Hepatocyte (in vitro differentiated cells): ENCODE measurements at regions not wholly inside any gene's neighbourhood (a gene's known extent, or its start where the extent isn't known, plus 50 kb on each side); places are given as distances from the start of the nearest gene placed in this dataset.

Source experiments
- DNase-seq: peaks from one replicate; pipeline ENCODE4 v3.0.0-alpha.2; 2016; ENCODE audit warnings: low spot score
- H2AFZ ChIP-seq: fragments of 200-600 bp; sonication (generic); 2 replicates; pipeline ENCODE4 v1.6.0; 2016; ENCODE audit warnings: antibody characterized with exemption, mild to moderate bottlenecking
- H3K27ac ChIP-seq: fragments of 200-600 bp; sonication (generic); 2 replicates; pipeline ENCODE4 v1.5.1; 2016; ENCODE audit warnings: mild to moderate bottlenecking
- H3K27me3 ChIP-seq: fragments of 200-600 bp; sonication (generic); 2 replicates; pipeline ENCODE4 v1.6.1; 2016
- H3K36me3 ChIP-seq: fragments of 200-600 bp; sonication (generic); replicated peaks from 2 replicates; pipeline ENCODE4 v1.5.1; 2016; ENCODE audit warnings: low read depth; ENCODE audit not compliant: insufficient read depth
- H3K4me1 ChIP-seq: fragments of 200-600 bp; sonication (generic); 2 replicates; pipeline ENCODE4 v1.5.1; 2016; ENCODE audit warnings: mild to moderate bottlenecking, moderate library complexity; ENCODE audit not compliant: insufficient read depth
- H3K4me2 ChIP-seq: fragments of 200-600 bp; sonication (generic); 2 replicates; pipeline ENCODE4 v1.6.0; 2016
- H3K4me3 ChIP-seq: fragments of 200-600 bp; sonication (generic); 2 replicates; pipeline ENCODE4 v1.5.1; 2016; ENCODE audit warnings: mild to moderate bottlenecking
- H3K79me2 ChIP-seq: fragments of 200-600 bp; sonication (generic); 2 replicates; pipeline ENCODE4 v1.6.0; 2017; ENCODE audit warnings: mild to moderate bottlenecking
- H3K9me2 ChIP-seq: fragments of 200-600 bp; sonication (generic); replicated peaks from 2 replicates; pipeline ENCODE4 v1.6.0; 2017; ENCODE audit warnings: mild to moderate bottlenecking; ENCODE audit not compliant: insufficient read depth
- H3K9me3 ChIP-seq: fragments of 200-600 bp; sonication (generic); 2 replicates; pipeline ENCODE4 v1.5.1; 2016; ENCODE audit warnings: low read depth, mild to moderate bottlenecking
- H4K20me1 ChIP-seq: fragments of 200-600 bp; sonication (generic); 2 replicates; pipeline ENCODE4 v1.6.0; 2016; ENCODE audit warnings: mild to moderate bottlenecking; ENCODE audit not compliant: insufficient read depth, poor library complexity, severe bottlenecking
- EZH2 ChIP-seq: fragments of 200-600 bp; sonication (generic); IDR thresholded peaks from 2 replicates; pipeline ENCODE4 v1.6.1; 2016; ENCODE audit warnings: antibody characterized with exemption, mild to moderate bottlenecking, borderline replicate concordance
- EZH2phosphoT487 ChIP-seq: fragments of 200-600 bp; sonication (generic); IDR thresholded peaks from one replicate; pipeline ENCODE4 v1.6.1; 2018; ENCODE audit warnings: antibody characterized with exemption, mild to moderate bottlenecking, low read depth, moderate library complexity; ENCODE audit not compliant: unreplicated experiment, severe bottlenecking
- WGBS: methylation state at CpG from one replicate; pipeline ENCODE4 v1.1.6; 2016; ENCODE audit warnings: low lambda C conversion rate; ENCODE audit errors: missing lambda C conversion rate; 5-methylcytosine and 5-hydroxymethylcytosine counted together
- TF ChIP-seq, protein P1 (sequence below): fragments of 200-600 bp; sonication (generic); IDR thresholded peaks from 2 replicates; pipeline ENCODE4 v1.5.1; 2016; ENCODE audit warnings: antibody characterized with exemption, mild to moderate bottlenecking; ENCODE audit not compliant: poor library complexity

DNA sequence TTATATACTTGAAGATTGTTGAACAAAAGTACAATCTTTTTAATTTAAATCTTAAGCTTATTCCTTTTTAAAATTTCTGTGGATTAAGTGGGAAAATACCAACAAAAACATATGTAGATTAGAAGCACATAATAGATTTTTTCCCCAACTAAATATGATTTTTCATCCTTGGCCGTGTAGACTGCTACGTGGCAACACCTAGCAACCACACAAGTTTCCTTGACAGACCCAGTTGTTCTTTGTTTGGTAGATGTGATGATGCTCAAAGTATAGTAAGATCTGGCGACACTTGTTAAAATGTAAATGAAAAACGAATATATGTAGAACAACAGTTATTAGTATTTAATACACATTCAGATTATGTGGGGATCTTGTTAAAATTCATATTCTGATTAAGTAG, 271.0 kb upstream of the ROBO2 start:
- no peak overlapping the region for H2AFZ ChIP-seq
- TF ChIP-seq EZH2phosphoT487, result no peak
- no peak for TF ChIP-seq EZH2
- TF ChIP-seq, protein P1, sequence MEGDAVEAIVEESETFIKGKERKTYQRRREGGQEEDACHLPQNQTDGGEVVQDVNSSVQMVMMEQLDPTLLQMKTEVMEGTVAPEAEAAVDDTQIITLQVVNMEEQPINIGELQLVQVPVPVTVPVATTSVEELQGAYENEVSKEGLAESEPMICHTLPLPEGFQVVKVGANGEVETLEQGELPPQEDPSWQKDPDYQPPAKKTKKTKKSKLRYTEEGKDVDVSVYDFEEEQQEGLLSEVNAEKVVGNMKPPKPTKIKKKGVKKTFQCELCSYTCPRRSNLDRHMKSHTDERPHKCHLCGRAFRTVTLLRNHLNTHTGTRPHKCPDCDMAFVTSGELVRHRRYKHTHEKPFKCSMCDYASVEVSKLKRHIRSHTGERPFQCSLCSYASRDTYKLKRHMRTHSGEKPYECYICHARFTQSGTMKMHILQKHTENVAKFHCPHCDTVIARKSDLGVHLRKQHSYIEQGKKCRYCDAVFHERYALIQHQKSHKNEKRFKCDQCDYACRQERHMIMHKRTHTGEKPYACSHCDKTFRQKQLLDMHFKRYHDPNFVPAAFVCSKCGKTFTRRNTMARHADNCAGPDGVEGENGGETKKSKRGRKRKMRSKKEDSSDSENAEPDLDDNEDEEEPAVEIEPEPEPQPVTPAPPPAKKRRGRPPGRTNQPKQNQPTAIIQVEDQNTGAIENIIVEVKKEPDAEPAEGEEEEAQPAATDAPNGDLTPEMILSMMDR, result no peak
- H3K4me1 ChIP-seq, result no peaks in the 10 kb centered on the region
- H3K79me2 ChIP-seq, result no peaks in the 10 kb centered on the region
- DNase-seq, result no peak
- no peak overlapping the region for H3K4me2 ChIP-seq
- H3K27ac ChIP-seq, result no peak overlapping the region
- H4K20me1 ChIP-seq, result no peaks in the 10 kb centered on the region
- no peaks in the 10 kb centered on the region for H3K36me3 ChIP-seq
- no peaks in the 10 kb centered on the region for H3K9me3 ChIP-seq
- no peaks in the 10 kb centered on the region for H3K27me3 ChIP-seq
- no peaks in the 10 kb centered on the region for H3K9me2 ChIP-seq
- H3K4me3 ChIP-seq, result no peak overlapping the region
- WGBS, result 93% methylated on average over 4 of the region's 4 CpGs

DNA sequence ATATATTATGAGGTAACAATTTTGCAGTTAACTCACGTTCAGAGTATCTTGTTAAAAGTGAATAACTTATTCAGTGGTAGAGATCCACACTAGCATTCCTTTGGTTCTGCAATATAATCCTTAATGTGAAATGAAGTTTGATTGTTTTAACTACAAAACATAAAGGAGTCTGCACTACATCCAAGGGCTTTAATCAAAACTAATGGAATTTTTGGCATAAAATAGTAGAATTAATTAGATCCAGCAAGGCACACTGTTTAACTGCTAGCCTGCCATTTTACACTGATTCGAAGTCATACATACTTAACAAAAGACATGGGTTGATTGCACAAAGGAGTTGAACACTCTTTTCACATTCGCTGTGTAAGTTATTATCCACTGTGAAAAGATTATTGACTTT, 263.0 kb upstream of the ROBO2 start:
- Histone ChIP-seq H3K4me1 (no peaks in the 10 kb centered on the region), H3K4me2 (no peak overlapping the region), H3K36me3 (no peaks in the 10 kb centered on the region), H3K27ac (no peak overlapping the region), H4K20me1 (no peaks in the 10 kb centered on the region), H3K4me3 (no peak overlapping the region), H3K9me3 (peaks cover 5% of the 10 kb centered on the region), H2AFZ (no peak overlapping the region), H3K27me3 (no peaks in the 10 kb centered on the region), H3K79me2 (no peaks in the 10 kb centered on the region), H3K9me2 (no peaks in the 10 kb centered on the region)
- no peak for DNase-seq
- WGBS, result 77% methylated on average over 3 of the region's 3 CpGs
- TF ChIP-seq, protein P1, result no peak
- no peak for TF ChIP-seq EZH2
- TF ChIP-seq EZH2phosphoT487, result no peak

DNA sequence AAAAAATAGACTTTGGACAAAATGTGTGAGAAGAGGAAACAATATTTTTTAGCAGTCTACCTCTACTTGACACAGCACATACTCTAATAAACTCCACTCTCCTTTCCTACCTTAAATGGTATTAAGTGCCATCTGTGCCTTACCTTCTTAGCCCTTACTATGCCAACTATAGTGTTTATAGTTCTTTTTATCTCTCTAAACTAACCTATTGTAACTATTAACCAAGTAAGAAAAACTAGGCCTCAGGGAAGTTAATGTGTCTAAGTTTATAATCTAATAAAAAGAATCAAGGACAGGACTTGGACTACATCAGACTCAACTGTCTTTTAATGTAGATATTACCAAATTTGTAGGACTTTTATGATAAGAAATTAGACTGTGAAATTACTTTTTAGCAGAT, 251.7 kb upstream of the ROBO2 start:
- Histone ChIP-seq H3K4me1 (no peaks in the 10 kb centered on the region), H3K4me3 (no peak overlapping the region), H3K27me3 (no peaks in the 10 kb centered on the region), H3K27ac (no peak overlapping the region), H3K9me2 (no peaks in the 10 kb centered on the region), H2AFZ (no peak overlapping the region), H3K9me3 (no peaks in the 10 kb centered on the region), H3K4me2 (no peak overlapping the region), H4K20me1 (no peaks in the 10 kb centered on the region), H3K79me2 (no peaks in the 10 kb centered on the region), H3K36me3 (no peaks in the 10 kb centered on the region)
- no peak for TF ChIP-seq EZH2
- TF ChIP-seq EZH2phosphoT487, result no peak
- TF ChIP-seq, protein P1, result no peak
- DNase-seq, result no peak

DNA sequence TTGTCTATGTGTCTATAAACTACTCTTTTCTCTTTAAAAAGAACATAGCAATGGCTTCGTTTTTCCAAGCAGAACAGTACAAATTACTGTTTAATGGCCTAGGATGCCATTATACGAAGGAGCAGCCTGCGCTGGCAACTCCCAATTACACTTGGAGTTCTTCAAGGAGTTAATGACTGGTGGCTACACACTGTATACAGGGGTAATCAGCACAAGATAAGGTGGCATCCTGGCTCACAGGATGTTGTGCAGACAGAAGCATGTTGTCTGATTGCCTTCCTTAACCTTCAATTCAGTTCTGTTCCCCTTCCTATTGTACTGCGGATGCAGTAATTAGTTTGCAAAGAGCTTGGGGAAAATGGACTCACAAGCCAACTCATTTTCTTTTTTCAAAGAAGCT, 250.7 kb upstream of the ROBO2 start:
- Histone ChIP-seq H3K27ac (no peak overlapping the region), H3K9me3 (no peaks in the 10 kb centered on the region), H2AFZ (no peak overlapping the region), H3K79me2 (no peaks in the 10 kb centered on the region), H3K36me3 (no peaks in the 10 kb centered on the region), H3K4me1 (no peaks in the 10 kb centered on the region), H3K4me3 (no peak overlapping the region), H3K9me2 (no peaks in the 10 kb centered on the region), H3K27me3 (no peaks in the 10 kb centered on the region), H4K20me1 (no peaks in the 10 kb centered on the region), H3K4me2 (no peak overlapping the region)
- no peak for DNase-seq
- 67% methylated on average over 4 of the region's 4 CpGs for WGBS
- no peak for TF ChIP-seq EZH2phosphoT487
- TF ChIP-seq, protein P1, result no peak
- TF ChIP-seq EZH2, result no peak
